H1 (cell line): ENCODE measurements at regions not wholly inside any gene's neighbourhood (a gene's known extent, or its start where the extent isn't known, plus 50 kb on each side); places are given as distances from the start of the nearest gene placed in this dataset.
A peak's percentile ranks its signal among the peaks of the same experiment; 100 is the strongest.

Experiments
- CHD2 ChIP-seq: IDR thresholded peaks from 2 replicates; pipeline ENCODE4 v1.6.1; 2012; ENCODE audit warnings: low read length, improper control_type of control experiment
- CTCF ChIP-seq, 3 experiments: IDR thresholded peaks; 1 replicate in 2 of 3; 2 replicates in 1 of 3; pipeline versions ENCODE4 v1.5.1 to v1.6.1; 2011; ENCODE audit warnings: low read length in 3 of 3, mild to moderate bottlenecking in 3 of 3, inconsistent platforms in 2 of 3, low read depth in 1 of 3, moderate library complexity in 1 of 3; ENCODE audit not compliant: insufficient read depth in 1 of 3; ENCODE audit errors: control extremely low read depth in 1 of 3
- EZH2 ChIP-seq: fragments of 200-600 bp; sonication (generic); IDR thresholded peaks from 2 replicates; pipeline ENCODE4 v1.7.1; 2012; ENCODE audit warnings: low read depth, mild to moderate bottlenecking, moderate library complexity, low read length, inconsistent platforms; ENCODE audit not compliant: severe bottlenecking
- NRF1 ChIP-seq: IDR thresholded peaks from 2 replicates; pipeline ENCODE4 v1.6.1; 2011; ENCODE audit warnings: mild to moderate bottlenecking, low read depth, low read length, improper control_type of control experiment
- POLR2AphosphoS5 ChIP-seq: IDR thresholded peaks from 2 replicates; pipeline ENCODE4 v1.6.1; 2011; ENCODE audit warnings: low read depth, low read length
- SIX5 ChIP-seq: IDR thresholded peaks from 2 replicates; pipeline ENCODE4 v1.6.1; 2011; ENCODE audit warnings: mild to moderate bottlenecking, low read depth, low read length
- SP1 ChIP-seq: IDR thresholded peaks from 2 replicates; pipeline ENCODE4 v1.6.1; 2011; ENCODE audit warnings: low read depth, low read length
- SUZ12 ChIP-seq: fragments of 200-600 bp; sonication (generic); IDR thresholded peaks from 2 replicates; pipeline ENCODE4 v1.6.1; 2012; ENCODE audit warnings: mild to moderate bottlenecking, inconsistent platforms, low read length, moderate library complexity, mixed read lengths
- USF2 ChIP-seq: IDR thresholded peaks from 2 replicates; pipeline ENCODE4 v1.6.1; 2011; ENCODE audit warnings: low read length, improper control_type of control experiment

GRCh38 chr2:52976143-52976949 is 791.3 kb upstream of the CHAC2 start:
- no peak for TF ChIP-seq POLR2AphosphoS5
- TF ChIP-seq USF2, result no peak
- TF ChIP-seq CTCF (IDR thresholded peaks at IDR 0.05; ENCODE audit: control extremely low read depth in 1 of 3, insufficient read depth in 1 of 3, low read depth in 1 of 3, low read length in 3 of 3), result peak; percentile 57 to 82 (median 67)
- TF ChIP-seq SIX5, result no peak
- no peak for TF ChIP-seq SUZ12
- no peak for TF ChIP-seq EZH2
- no peak for TF ChIP-seq SP1
- no peak for TF ChIP-seq NRF1
- no peak for TF ChIP-seq CHD2
